ENCODE measurements at regions not wholly inside any gene's neighbourhood (a gene's known extent, or its start where the extent isn't known, plus 50 kb on each side); places are given as distances from the start of the nearest gene placed in this dataset.

DNA sequence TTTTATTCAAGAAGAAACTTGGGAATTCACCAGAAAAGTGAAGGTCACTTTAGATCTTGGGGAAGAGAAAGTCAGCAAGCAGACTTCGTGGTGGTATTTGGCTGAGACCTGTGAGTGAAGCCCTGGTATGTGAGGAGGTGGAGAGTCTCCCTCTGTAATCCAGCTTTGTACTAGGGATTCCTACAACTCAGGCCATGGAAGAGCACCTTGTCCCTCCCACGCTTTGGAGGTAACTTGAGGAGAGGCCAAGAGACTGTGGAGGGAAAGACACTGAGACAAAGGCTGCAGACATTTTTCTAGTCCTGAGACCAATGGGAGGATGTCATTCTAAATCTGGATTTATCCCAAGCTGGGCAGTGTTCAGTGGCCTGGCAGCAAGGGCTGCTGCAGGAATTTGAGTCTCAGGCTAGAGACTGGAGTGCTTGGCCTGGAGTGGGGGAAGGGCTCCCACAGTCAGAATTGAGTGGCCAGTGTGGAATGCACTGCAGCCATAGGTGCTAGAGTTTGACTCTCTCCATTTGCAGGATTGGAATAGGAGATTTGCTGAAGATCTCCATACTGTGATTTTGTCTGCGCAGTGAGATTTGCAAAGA, 219.0 kb downstream of the ACTR3 start:
- TF ChIP-seq, protein P1, sequence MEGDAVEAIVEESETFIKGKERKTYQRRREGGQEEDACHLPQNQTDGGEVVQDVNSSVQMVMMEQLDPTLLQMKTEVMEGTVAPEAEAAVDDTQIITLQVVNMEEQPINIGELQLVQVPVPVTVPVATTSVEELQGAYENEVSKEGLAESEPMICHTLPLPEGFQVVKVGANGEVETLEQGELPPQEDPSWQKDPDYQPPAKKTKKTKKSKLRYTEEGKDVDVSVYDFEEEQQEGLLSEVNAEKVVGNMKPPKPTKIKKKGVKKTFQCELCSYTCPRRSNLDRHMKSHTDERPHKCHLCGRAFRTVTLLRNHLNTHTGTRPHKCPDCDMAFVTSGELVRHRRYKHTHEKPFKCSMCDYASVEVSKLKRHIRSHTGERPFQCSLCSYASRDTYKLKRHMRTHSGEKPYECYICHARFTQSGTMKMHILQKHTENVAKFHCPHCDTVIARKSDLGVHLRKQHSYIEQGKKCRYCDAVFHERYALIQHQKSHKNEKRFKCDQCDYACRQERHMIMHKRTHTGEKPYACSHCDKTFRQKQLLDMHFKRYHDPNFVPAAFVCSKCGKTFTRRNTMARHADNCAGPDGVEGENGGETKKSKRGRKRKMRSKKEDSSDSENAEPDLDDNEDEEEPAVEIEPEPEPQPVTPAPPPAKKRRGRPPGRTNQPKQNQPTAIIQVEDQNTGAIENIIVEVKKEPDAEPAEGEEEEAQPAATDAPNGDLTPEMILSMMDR (IDR thresholded peaks at IDR 0.05): no peak
- TF ChIP-seq POLR2A (IDR thresholded peaks at IDR 0.05): no peak

All from lower leg skin (tissue), 3 donors.